Left lung (tissue), 4 donors: ENCODE measurements at regions not wholly inside any gene's neighbourhood (a gene's known extent, or its start where the extent isn't known, plus 50 kb on each side); places are given as distances from the start of the nearest gene placed in this dataset.

ENCODE experiments used
- ATAC-seq: fragments of 200-7000 bp; cut with Tn5 transposase; one replicate; pipeline ENCODE4 v1.9.1; 2020; ENCODE audit warnings: moderate library complexity
- DNase-seq, 4 donors: peaks; one replicate each; pipeline ENCODE4 v3.0.0-alpha.2; 2013 to 2020
- H3K27ac ChIP-seq, 2 donors: fragments of 200-600 bp; sonication (generic) in 1 of 2; one replicate each; pipeline versions ENCODE4 v1.5.0 to v1.8.0; 2020 to 2021
- H3K27me3 ChIP-seq, 2 donors: fragments of 200-600 bp; sonication (generic) in 1 of 2; one replicate each; pipeline versions ENCODE4 v1.5.0 to v1.8.0; 2020 to 2021
- H3K36me3 ChIP-seq, 2 donors: fragments of 200-600 bp; sonication (generic) in 1 of 2; one replicate each; pipeline versions ENCODE4 v1.5.0 to v1.8.0; 2020 to 2021
- H3K4me1 ChIP-seq, 2 donors: fragments of 200-600 bp; one replicate each; pipeline ENCODE4 v1.8.0; 2021
- H3K4me3 ChIP-seq, 2 donors: fragments of 200-600 bp; sonication (generic) in 1 of 2; one replicate each; pipeline versions ENCODE4 v1.5.0 to v1.8.0; 2020 to 2021; ENCODE audit warnings: mild to moderate bottlenecking in 1 of 2
- H3K9me3 ChIP-seq, 2 donors: fragments of 200-600 bp; sonication (generic) in 1 of 2; one replicate each; pipeline versions ENCODE4 v1.5.0 to v1.8.0; 2020 to 2021
- CTCF ChIP-seq, 2 donors: fragments of 200-600 bp; sonication (generic) in 1 of 2; IDR thresholded peaks; one replicate each; pipeline versions ENCODE4 v1.5.0 to v1.8.0; 2021; ENCODE audit warnings: antibody characterized with exemption in 2 of 2
- intact Hi-C, 2 donors: fragments of 100-400 bp; cut with DNase I; formaldehyde crosslinking; loops; one replicate each; pipeline versions ENCODE4 v1.11.2 to v1.14.2; 2022
- donor health status: DM: no; HTN: yes; CAD: no.
- donor health status: DM: no; HTN: no; CAD: no.

- H3K9me3 ChIP-seq = no peaks in the 10 kb centered on the region
- no peak for TF ChIP-seq CTCF (IDR thresholded peaks at IDR 0.05)
- H3K4me1 ChIP-seq = no peaks in the 10 kb centered on the region
- DNase-seq (no peak), ATAC-seq (no peak)
- H3K4me3 ChIP-seq = no peak overlapping the region
- H3K27ac ChIP-seq = no peak overlapping the region
- H3K36me3 ChIP-seq = no peaks in the 10 kb centered on the region
- intact Hi-C loops = no loop called here
- no peaks in the 10 kb centered on the region for H3K27me3 ChIP-seq
Observed at GRCh38 chr5:155952486-155953089, 374.4 kb upstream of the SGCD start.

- Histone ChIP-seq H3K36me3 (no peaks in the 10 kb centered on the region), H3K27ac (no peak overlapping the region), H3K4me3 (no peak overlapping the region), H3K9me3 (no peaks in the 10 kb centered on the region), H3K27me3 (no peaks in the 10 kb centered on the region), H3K4me1 (no peaks in the 10 kb centered on the region)
- ATAC-seq = no peak
- TF ChIP-seq CTCF (IDR thresholded peaks at IDR 0.05) = no peak
- DNase-seq = no peak
- intact Hi-C loops = no loop called here
Observed at GRCh38 chr5:155953335-155953734, 373.6 kb upstream of the SGCD start.

- Histone ChIP-seq H3K4me1 (no peaks in the 10 kb centered on the region), H3K27me3 (no peaks in the 10 kb centered on the region), H3K9me3 (no peaks in the 10 kb centered on the region), H3K36me3 (no peaks in the 10 kb centered on the region), H3K4me3 (no peak overlapping the region), H3K27ac (no peak overlapping the region)
- intact Hi-C loops = no loop called here
- DNase-seq = peak in 2 of 4 donors; percentile 3 to 8
- TF ChIP-seq CTCF (IDR thresholded peaks at IDR 0.05) = no peak
- no peak for ATAC-seq
Observed at GRCh38 chr5:155954701-155955445, 372.1 kb upstream of the SGCD start.

GRCh38 chr5:155957884-155958283 is 369.1 kb upstream of the SGCD start:
- Histone ChIP-seq H3K27me3 (no peaks in the 10 kb centered on the region), H3K27ac (no peak overlapping the region), H3K4me3 (no peak overlapping the region), H3K9me3 (no peaks in the 10 kb centered on the region), H3K36me3 (no peaks in the 10 kb centered on the region), H3K4me1 (no peaks in the 10 kb centered on the region)
- intact Hi-C loops = no loop called here
- ATAC-seq (no peak), DNase-seq (no peak)
- no peak for TF ChIP-seq CTCF (IDR thresholded peaks at IDR 0.05)

- no peak for TF ChIP-seq CTCF (IDR thresholded peaks at IDR 0.05)
- ATAC-seq = no peak
- Histone ChIP-seq H3K4me3 (no peak overlapping the region), H3K4me1 (no peaks in the 10 kb centered on the region), H3K36me3 (no peaks in the 10 kb centered on the region), H3K27me3 (no peaks in the 10 kb centered on the region), H3K9me3 (no peaks in the 10 kb centered on the region), H3K27ac (no peak overlapping the region)
- intact Hi-C loops = no loop called here
- DNase-seq = no peak
Observed at GRCh38 chr5:155959082-155959481, 367.9 kb upstream of the SGCD start.
